ENCODE measurements at regions not wholly inside any gene's neighbourhood (a gene's known extent, or its start where the extent isn't known, plus 50 kb on each side); places are given as distances from the start of the nearest gene placed in this dataset.

DNA sequence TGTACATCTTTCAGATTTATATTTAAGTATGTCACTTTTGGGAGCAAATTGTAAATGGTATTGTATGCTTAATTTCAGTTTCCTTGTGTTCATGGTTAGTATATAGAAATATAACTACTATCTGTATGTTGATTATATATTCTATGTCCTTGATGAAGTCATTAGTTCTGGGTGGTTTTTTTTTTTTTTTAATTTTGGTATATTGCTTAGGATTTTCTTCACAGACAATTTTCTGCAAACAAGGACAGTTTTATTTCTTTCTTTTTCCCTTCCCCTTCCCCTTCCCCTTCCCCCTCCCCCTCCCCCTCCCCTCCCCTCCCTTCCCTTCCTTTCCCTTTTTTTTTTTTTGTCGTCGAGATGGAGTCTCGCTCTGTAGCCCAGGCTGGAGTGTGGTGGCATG lies 430.0 kb downstream of the TYW1 start:
- DNase-seq = no peak

DNA sequence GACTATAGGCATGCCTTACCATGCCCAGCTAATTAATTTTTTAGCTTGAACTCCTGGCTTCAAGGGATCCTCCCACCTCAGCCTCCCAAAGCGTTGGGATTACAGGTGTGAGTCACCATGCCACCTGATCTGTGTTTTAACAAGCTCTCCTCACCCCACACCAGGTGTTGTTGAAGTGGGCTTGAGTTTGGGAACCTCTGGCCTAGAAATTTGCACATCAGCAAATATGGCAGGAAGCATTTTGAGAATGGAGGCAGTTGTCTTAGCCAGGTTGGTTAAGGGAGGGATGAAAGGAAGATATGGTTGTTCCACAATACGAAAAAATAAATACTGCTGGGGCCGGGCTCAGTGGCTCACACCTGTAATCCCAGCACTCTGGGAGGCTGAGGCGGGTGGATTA lies 433.1 kb downstream of the TYW1 start:
- DNase-seq = no peak

GRCh38 chr7:67432536-67433234 lies 436.1 kb downstream of the TYW1 start:
- DNase-seq = no peak

- no peak for DNase-seq
These were observed 439.4 kb downstream of the TYW1 start for GRCh38 chr7:67435894-67436535.

DNA sequence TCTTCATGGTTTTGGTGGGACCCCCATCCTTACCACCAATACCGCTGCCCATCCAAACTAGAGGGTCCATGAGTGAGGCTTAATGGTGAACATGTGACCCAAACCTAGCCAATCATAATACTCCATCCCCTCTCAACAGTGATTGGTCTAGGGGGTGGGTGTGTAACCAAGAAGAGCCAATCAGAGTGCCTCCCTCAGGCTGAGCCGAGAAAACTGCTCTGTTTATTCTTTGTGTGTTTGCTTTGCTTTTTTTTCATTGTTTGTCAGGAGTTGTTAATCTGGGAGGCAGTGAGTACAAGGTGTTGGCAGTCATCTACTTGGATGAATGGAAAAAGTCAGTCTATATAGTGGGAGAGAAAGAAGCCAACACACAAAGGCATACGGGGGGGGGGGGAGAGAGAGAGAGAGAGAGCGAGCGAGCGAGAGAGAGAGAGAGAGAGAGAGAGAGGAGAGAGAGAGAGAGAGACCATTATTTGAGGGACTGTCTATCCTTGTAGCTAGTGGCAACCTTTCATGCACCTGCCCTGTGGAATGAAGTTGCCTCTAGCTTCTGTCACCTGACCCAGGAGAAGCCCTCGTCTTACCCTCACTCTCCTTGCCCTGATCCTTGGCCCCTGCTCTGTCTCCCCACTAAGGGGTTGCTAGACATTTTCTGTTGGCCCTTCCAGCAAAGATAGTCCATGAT lies 441.7 kb downstream of the TYW1 start:
- DNase-seq = no peak

GRCh38 chr7:67438913-67439505 lies 442.4 kb downstream of the TYW1 start:
- no peak for DNase-seq

GRCh38 chr7:67440321-67440720 lies 443.7 kb downstream of the TYW1 start:
- no peak for DNase-seq

GRCh38 chr7:67445728-67446127 lies 449.1 kb downstream of the TYW1 start:
- DNase-seq = no peak

GRCh38 chr7:67447297-67447696 lies 450.7 kb downstream of the TYW1 start:
- DNase-seq = no peak

DNA sequence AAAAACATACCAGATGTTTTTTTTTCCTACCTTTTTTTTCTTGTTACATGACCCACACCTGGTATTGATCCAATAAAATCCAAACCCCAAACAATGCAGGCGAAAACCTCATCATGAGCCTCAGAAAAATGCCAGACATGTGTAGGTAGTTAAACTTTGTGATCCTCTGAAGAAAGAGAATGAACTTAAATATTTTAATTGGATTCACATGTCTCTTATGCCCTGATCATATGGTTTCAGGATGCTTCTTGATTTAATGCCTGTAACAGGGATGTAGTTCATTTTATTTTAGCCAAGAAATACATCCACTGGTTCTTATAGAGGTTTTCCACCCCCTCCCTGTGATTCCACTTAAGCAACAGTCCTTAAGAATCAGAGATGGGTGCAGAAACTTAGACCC lies 451.6 kb downstream of the TYW1 start:
- no peak for DNase-seq

DNA sequence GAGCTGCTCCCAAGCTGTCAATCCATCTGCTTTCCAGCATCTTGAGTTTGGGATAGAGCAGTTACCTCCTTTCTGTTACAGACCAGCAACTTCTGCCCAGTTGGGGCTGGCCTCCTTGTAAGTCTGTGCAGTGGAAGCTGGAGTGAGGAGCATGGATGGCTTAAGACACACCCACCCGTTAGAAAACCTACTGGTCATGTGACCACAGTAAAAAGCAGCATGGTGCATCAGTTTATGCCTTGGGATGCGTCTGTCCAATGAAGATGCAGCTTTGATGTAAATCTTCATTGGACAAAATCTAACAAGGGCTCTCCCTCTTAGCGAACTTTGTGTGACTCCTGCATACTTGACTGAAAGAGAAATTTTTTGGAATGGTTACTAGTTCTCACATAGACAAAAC lies 453.5 kb downstream of the TYW1 start:
- no peak for DNase-seq

- DNase-seq = no peak
These were observed 454.7 kb downstream of the TYW1 start for GRCh38 chr7:67451306-67451705.

- DNase-seq = no peak
These were observed 455.9 kb downstream of the TYW1 start for GRCh38 chr7:67452516-67453026.

DNA sequence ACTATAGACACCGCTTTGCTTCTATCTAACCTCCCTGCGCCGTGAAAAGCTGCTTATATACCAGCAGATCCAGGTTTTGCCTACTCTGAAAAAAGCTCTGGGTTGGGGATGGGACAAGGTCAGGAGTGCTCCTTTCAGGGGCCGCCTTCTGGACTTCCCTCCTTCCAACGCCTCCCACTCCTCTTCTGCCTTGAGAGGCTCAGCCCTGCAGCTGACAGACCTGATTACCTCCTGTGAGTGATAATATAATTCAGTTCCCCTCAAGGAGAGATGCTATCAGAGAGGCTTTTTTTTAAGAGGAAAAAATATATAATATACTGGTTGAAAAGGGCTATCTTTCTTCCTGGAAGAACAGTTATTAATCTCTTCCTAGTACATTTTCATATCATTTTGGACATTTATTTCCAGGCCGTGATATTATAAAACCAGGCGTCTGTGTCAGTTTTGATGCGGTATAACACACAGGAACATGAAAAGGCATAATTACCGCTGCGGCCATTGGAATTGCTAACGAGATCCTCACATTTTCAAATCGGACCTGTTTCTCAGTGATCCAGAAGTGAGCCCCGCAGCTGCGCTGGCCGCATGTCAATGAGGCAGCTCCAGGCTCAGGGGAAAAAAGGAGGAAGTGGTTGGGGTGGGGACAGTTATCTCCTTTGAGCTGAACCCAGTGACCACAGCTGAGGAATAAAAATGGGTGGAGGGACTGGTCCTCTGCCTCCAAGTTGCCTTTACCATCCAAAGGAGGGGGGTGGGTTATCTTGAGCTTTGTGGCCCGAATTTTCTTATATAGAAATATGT lies 457.1 kb downstream of the TYW1 start:
- no peak for DNase-seq

GRCh38 chr7:67455508-67455907 lies 458.9 kb downstream of the TYW1 start:
- no peak for DNase-seq

DNA sequence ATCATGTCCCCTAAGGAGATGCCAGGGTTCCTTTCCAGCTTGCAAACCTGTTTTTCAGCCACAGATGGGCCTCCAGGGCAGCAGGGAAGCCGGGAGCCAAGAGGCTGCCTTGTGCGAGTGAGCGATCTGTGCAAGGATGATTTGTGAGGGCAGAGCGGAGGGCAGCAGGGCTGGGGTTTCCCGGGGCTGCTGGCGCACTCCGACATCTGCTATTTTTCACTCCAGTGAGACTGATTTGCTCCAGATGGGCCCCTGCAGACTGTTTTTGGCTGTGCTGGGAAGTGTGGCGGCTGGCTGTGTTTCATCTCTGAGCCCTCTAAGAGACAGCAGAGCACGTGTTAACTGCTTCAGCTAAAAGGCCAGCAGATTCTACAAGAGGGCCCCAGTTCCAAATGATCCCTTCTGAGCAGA lies 466.2 kb downstream of the TYW1 start:
- DNase-seq = no peak

- DNase-seq = no peak
These were observed 466.7 kb downstream of the TYW1 start for GRCh38 chr7:67463316-67463715.

DNA sequence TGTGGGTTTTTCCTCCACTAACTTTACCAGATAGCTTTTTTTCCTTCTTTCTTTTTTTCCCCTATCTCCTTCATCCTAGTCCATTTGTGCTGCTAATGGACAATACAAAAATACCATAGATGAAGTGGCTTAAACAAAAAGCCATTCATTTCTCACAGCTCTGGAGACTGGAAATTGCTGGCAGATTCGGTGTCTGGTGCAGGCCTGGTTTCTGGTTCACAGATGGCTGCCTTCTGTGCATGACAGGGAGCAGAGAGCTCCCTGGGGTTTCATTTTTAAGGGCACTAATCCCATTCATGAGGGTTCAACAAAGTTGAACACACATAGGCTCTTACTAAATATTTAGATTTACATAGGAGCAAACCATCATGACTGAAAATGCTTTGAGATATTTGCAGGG lies 467.4 kb downstream of the TYW1 start:
- no peak for DNase-seq

DNA sequence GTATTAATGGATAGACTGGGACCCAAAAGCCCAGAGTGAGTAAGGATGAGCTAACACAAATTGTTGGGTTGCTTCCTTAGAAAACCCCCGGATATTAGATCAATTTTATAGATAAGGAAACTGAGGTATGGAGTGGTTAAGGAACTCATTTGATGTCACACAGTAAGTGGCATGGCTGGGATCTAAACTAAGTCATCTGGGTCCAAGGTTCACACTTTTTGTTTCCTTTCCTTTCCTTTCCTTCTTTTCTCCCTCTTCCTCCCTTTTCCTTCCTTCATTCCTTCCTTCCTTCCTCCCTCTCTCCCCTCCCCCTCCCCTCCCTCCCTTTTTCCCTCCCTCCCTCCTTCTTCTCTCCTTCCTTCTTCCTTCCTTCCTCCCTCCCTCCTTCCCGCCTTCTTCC lies 469.5 kb downstream of the TYW1 start:
- DNase-seq = no peak

DNA sequence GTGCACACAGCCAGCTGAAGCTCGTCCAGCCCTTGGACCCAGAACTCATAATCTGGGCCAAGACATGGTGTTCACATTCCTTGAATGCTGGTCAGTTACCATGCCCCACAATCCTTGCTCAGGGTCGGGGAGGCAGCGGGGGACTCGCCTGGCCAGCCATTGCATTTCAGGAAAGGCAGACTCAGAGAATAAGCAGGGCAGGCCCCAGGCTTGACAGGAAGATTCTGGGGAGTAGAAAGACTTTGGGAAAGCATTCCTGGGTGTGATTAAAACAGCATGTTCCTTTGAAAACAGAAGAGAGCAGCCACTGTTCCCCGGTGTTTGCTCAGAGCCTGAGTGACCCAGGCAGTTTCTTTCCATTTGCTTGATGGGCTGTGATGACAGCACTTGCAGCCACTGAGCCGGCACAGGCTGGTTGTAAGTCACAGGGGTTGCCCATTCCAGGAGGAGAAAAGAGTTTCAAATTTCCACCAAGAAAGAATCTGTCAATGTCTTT lies 473.7 kb downstream of the TYW1 start:
- no peak for DNase-seq

- no peak for DNase-seq
These were observed 478.7 kb downstream of the TYW1 start for GRCh38 chr7:67475293-67475692.

GRCh38 chr7:67478066-67478465 lies 481.4 kb downstream of the TYW1 start:
- DNase-seq = no peak
